ENCODE measurements at regions not wholly inside any gene's neighbourhood (a gene's known extent, or its start where the extent isn't known, plus 50 kb on each side); places are given as distances from the start of the nearest gene placed in this dataset.
"Not testable (repeated sequence)": the region's sequence is repeated elsewhere in the genome, so short reads cannot be mapped to it uniquely, and the experiment has no call there.

DNA sequence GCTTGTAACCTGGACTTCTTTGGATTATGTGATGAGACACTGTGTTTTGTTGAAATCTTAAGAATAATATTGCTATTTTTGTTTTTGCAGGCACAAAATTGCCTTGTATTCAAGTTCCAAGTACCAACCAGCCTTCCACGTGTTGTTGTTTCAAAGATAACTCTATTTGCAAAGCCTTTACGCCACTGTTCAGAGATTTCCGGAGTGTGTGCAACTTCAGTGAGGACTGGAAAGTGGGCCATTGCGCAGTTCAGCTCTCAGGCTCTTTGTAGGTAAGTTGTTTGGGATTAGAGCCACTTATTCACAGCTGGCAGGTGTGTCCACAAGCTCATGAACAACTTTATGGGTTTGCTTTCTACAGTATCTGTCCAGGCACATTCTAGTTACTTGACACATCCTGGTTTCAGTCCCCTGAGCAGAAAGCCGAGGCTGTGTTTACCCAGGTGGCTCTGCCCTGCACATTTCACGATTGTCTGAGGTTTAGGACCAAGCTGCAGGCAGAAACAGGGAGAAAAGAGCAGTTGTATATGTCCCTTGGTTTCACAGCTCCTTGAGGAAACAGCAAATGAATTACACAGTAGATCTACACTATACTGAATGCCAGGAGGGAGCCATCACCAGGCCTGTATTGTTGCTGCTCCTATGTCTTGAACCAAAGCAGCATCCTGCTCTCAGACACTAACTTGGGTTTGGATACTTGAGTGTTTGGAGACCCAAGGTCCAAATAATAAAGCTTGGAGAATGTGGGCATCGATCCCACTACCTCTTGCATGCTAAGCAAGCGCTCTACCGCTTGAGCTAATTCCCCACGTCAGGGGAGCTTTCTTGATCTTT, 136.1 kb upstream of the ZNF322 start:
- H3K27me3 ChIP-seq (ENCODE audit: low read length); H3K4me2 ChIP-seq (ENCODE audit: low read depth, low read length, poor library complexity, severe bottlenecking); H3K9ac ChIP-seq (ENCODE audit: low read length); H2AFZ ChIP-seq (ENCODE audit: low read depth, low read length, severe bottlenecking); H3K9me2 ChIP-seq (replicated peaks; ENCODE audit: insufficient read depth, low read length); H3K9me3 ChIP-seq (ENCODE audit: insufficient read depth, low read length); H3K36me3 ChIP-seq (ENCODE audit: low read length); H3F3A ChIP-seq (ENCODE audit: insufficient read depth); H3K79me2 ChIP-seq (ENCODE audit: insufficient read depth, low read length); H3K27ac ChIP-seq (ENCODE audit: low read depth, low read length); H3K4me3 ChIP-seq (ENCODE audit: insufficient read depth, low read length, poor library complexity, severe bottlenecking); H4K20me1 ChIP-seq (ENCODE audit: low read depth, low read length): not testable (repeated sequence)

GRCh38 chr6:26799903-26800633, 140.5 kb upstream of the ZNF322 start:
- H3K79me2 ChIP-seq (ENCODE audit: insufficient read depth, low read length); H3K27ac ChIP-seq (ENCODE audit: low read depth, low read length); H3K27me3 ChIP-seq (ENCODE audit: low read length); H3K9me3 ChIP-seq (ENCODE audit: insufficient read depth, low read length); H3K9ac ChIP-seq (ENCODE audit: low read length); H3F3A ChIP-seq (ENCODE audit: insufficient read depth); H3K4me3 ChIP-seq (ENCODE audit: insufficient read depth, low read length, poor library complexity, severe bottlenecking); H3K9me2 ChIP-seq (replicated peaks; ENCODE audit: insufficient read depth, low read length); H4K20me1 ChIP-seq (ENCODE audit: low read depth, low read length); H3K4me2 ChIP-seq (ENCODE audit: low read depth, low read length, poor library complexity, severe bottlenecking); H3K36me3 ChIP-seq (ENCODE audit: low read length); H2AFZ ChIP-seq (ENCODE audit: low read depth, low read length, severe bottlenecking): not testable (repeated sequence)

- not testable (repeated sequence) for H3K9ac ChIP-seq (ENCODE audit: low read length); H3K4me2 ChIP-seq (ENCODE audit: low read depth, low read length, poor library complexity, severe bottlenecking); H3K4me3 ChIP-seq (ENCODE audit: insufficient read depth, low read length, poor library complexity, severe bottlenecking); H3K27me3 ChIP-seq (ENCODE audit: low read length); H3K9me3 ChIP-seq (ENCODE audit: insufficient read depth, low read length); H3K36me3 ChIP-seq (ENCODE audit: low read length); H3K27ac ChIP-seq (ENCODE audit: low read depth, low read length); H3F3A ChIP-seq (ENCODE audit: insufficient read depth); H3K79me2 ChIP-seq (ENCODE audit: insufficient read depth, low read length); H4K20me1 ChIP-seq (ENCODE audit: low read depth, low read length); H3K9me2 ChIP-seq (replicated peaks; ENCODE audit: insufficient read depth, low read length); H2AFZ ChIP-seq (ENCODE audit: low read depth, low read length, severe bottlenecking)
These were observed 144.2 kb upstream of the ZNF322 start for GRCh38 chr6:26803762-26804161.

- not testable (repeated sequence) for H3K9me3 ChIP-seq (ENCODE audit: insufficient read depth, low read length); H4K20me1 ChIP-seq (ENCODE audit: low read depth, low read length); H3K27me3 ChIP-seq (ENCODE audit: low read length); H3F3A ChIP-seq (ENCODE audit: insufficient read depth); H3K4me3 ChIP-seq (ENCODE audit: insufficient read depth, low read length, poor library complexity, severe bottlenecking); H3K79me2 ChIP-seq (ENCODE audit: insufficient read depth, low read length); H3K36me3 ChIP-seq (ENCODE audit: low read length); H3K9ac ChIP-seq (ENCODE audit: low read length); H3K4me2 ChIP-seq (ENCODE audit: low read depth, low read length, poor library complexity, severe bottlenecking); H3K9me2 ChIP-seq (replicated peaks; ENCODE audit: insufficient read depth, low read length); H2AFZ ChIP-seq (ENCODE audit: low read depth, low read length, severe bottlenecking); H3K27ac ChIP-seq (ENCODE audit: low read depth, low read length)
These were observed 152.1 kb upstream of the ZNF322 start for GRCh38 chr6:26811486-26812116.

GRCh38 chr6:26818640-26819225, 159.2 kb upstream of the ZNF322 start:
- not testable (repeated sequence) for H2AFZ ChIP-seq (ENCODE audit: low read depth, low read length, severe bottlenecking); H3K9me3 ChIP-seq (ENCODE audit: insufficient read depth, low read length); H3K36me3 ChIP-seq (ENCODE audit: low read length); H3F3A ChIP-seq (ENCODE audit: insufficient read depth); H3K9ac ChIP-seq (ENCODE audit: low read length); H3K27ac ChIP-seq (ENCODE audit: low read depth, low read length); H3K79me2 ChIP-seq (ENCODE audit: insufficient read depth, low read length); H3K4me2 ChIP-seq (ENCODE audit: low read depth, low read length, poor library complexity, severe bottlenecking); H3K4me3 ChIP-seq (ENCODE audit: insufficient read depth, low read length, poor library complexity, severe bottlenecking); H3K27me3 ChIP-seq (ENCODE audit: low read length); H4K20me1 ChIP-seq (ENCODE audit: low read depth, low read length); H3K9me2 ChIP-seq (replicated peaks; ENCODE audit: insufficient read depth, low read length)

GRCh38 chr6:26827965-26828364, 168.4 kb upstream of the ZNF322 start:
- not testable (repeated sequence) for H3K27me3 ChIP-seq (ENCODE audit: low read length); H3K4me3 ChIP-seq (ENCODE audit: insufficient read depth, low read length, poor library complexity, severe bottlenecking); H3K4me2 ChIP-seq (ENCODE audit: low read depth, low read length, poor library complexity, severe bottlenecking); H3K9me2 ChIP-seq (replicated peaks; ENCODE audit: insufficient read depth, low read length); H3K36me3 ChIP-seq (ENCODE audit: low read length); H2AFZ ChIP-seq (ENCODE audit: low read depth, low read length, severe bottlenecking); H3K27ac ChIP-seq (ENCODE audit: low read depth, low read length); H3F3A ChIP-seq (ENCODE audit: insufficient read depth); H3K9ac ChIP-seq (ENCODE audit: low read length); H3K9me3 ChIP-seq (ENCODE audit: insufficient read depth, low read length); H3K79me2 ChIP-seq (ENCODE audit: insufficient read depth, low read length); H4K20me1 ChIP-seq (ENCODE audit: low read depth, low read length)

- not testable (repeated sequence) for H3K9me2 ChIP-seq (replicated peaks; ENCODE audit: insufficient read depth, low read length); H3K79me2 ChIP-seq (ENCODE audit: insufficient read depth, low read length); H3F3A ChIP-seq (ENCODE audit: insufficient read depth); H3K27ac ChIP-seq (ENCODE audit: low read depth, low read length); H3K36me3 ChIP-seq (ENCODE audit: low read length); H2AFZ ChIP-seq (ENCODE audit: low read depth, low read length, severe bottlenecking); H3K4me2 ChIP-seq (ENCODE audit: low read depth, low read length, poor library complexity, severe bottlenecking); H4K20me1 ChIP-seq (ENCODE audit: low read depth, low read length); H3K27me3 ChIP-seq (ENCODE audit: low read length); H3K9me3 ChIP-seq (ENCODE audit: insufficient read depth, low read length); H3K4me3 ChIP-seq (ENCODE audit: insufficient read depth, low read length, poor library complexity, severe bottlenecking); H3K9ac ChIP-seq (ENCODE audit: low read length)
These were observed 169.9 kb upstream of the ZNF322 start for GRCh38 chr6:26829480-26829879.
